Right lobe of liver (tissue), 6 donors: ENCODE measurements at regions not wholly inside any gene's neighbourhood (a gene's known extent, or its start where the extent isn't known, plus 50 kb on each side); places are given as distances from the start of the nearest gene placed in this dataset.

Source experiments
- ATAC-seq, 4 donors: fragments of 200-7000 bp; cut with Tn5 transposase; one replicate each; pipeline ENCODE4 v1.9.1; 2020; ENCODE audit warnings: mild to moderate bottlenecking in 4 of 4, moderate library complexity in 4 of 4
- DNase-seq, 3 donors: peaks; one replicate each; pipeline ENCODE4 v3.0.0-alpha.2; 2020
- H3K27ac ChIP-seq, 3 donors: fragments of 200-600 bp; one replicate each; pipeline ENCODE4 v1.8.0; 2022
- H3K27me3 ChIP-seq, 2 donors: fragments of 200-600 bp; one replicate each; pipeline ENCODE4 v1.8.0; 2022
- H3K36me3 ChIP-seq, 4 donors: fragments of 200-600 bp; sonication (generic) in 1 of 4; one replicate each; pipeline versions ENCODE4 v1.5.1 to v1.8.0; 2017 to 2022; ENCODE audit warnings: control low read depth in 1 of 4
- H3K4me1 ChIP-seq, 4 donors: fragments of 200-600 bp; sonication (generic) in 1 of 4; one replicate each; pipeline versions ENCODE4 v1.5.1 to v1.8.0; 2017 to 2022; ENCODE audit warnings: control low read depth in 1 of 4
- H3K4me3 ChIP-seq, 3 donors: fragments of 200-600 bp; one replicate each; pipeline ENCODE4 v1.8.0; 2022
- H3K9me3 ChIP-seq, 4 donors: fragments of 200-600 bp; sonication (generic) in 1 of 4; one replicate each; pipeline versions ENCODE4 v1.5.1 to v1.8.0; 2017 to 2022; ENCODE audit warnings: control low read depth in 1 of 4
- CTCF ChIP-seq, 4 donors: fragments of 200-600 bp in 3 of 4; fragments of 450-650 bp in 1 of 4; IDR thresholded peaks; one replicate each; pipeline versions ENCODE4 v1.5.1 to v1.8.0; 2016 to 2022; ENCODE audit warnings: antibody characterized with exemption in 4 of 4, mild to moderate bottlenecking in 2 of 4
- POLR2A ChIP-seq: fragments of 450-650 bp; IDR thresholded peaks from one replicate; pipeline ENCODE4 v1.6.1; 2017; ENCODE audit warnings: antibody characterized with exemption, mild to moderate bottlenecking
- WGBS: methylation state at CpG from one replicate; pipeline ENCODE4 v1.1.6; 2018; ENCODE audit warnings: low coverage, low lambda C conversion rate; ENCODE audit not compliant: insufficient coverage; ENCODE audit errors: missing lambda C conversion rate; 5-methylcytosine and 5-hydroxymethylcytosine counted together
- intact Hi-C, 2 donors: fragments of 100-400 bp; cut with DNase I; formaldehyde crosslinking; loops; one replicate each; pipeline versions ENCODE4 v1.11.2 to v1.14.1; 2022
- donor health status: DM: no; HTN: yes; CAD: no.
- donor health status: DM: no; HTN: no; CAD: no.
- donor health status: DM: no; HTN: no; CAD: no.
- donor health status: DM: no; HTN: yes; CAD: no.
- donor health status: DM: no; HTN: yes; CAD: no.

GRCh38 chr3:193119926-193120325 is 121.1 kb upstream of the PLAAT1 start:
- ATAC-seq (no peak), DNase-seq (no peak)
- Histone ChIP-seq H3K27me3 (no peaks in the 10 kb centered on the region), H3K36me3 (no peaks in the 10 kb centered on the region), H3K27ac (no peak overlapping the region), H3K4me1 (no peaks in the 10 kb centered on the region), H3K9me3 (peaks cover 0 to 2% (median 0%) of the 10 kb centered on the region in 4 donors), H3K4me3 (no peak overlapping the region)
- no peak for TF ChIP-seq CTCF (IDR thresholded peaks at IDR 0.05)
- no peak for TF ChIP-seq POLR2A
- WGBS: 74% methylated on average over 3 of the region's 3 CpGs
- intact Hi-C loops: no loop called here

GRCh38 chr3:193124861-193125260 is 116.2 kb upstream of the PLAAT1 start:
- ATAC-seq (no peak), DNase-seq (no peak)
- Histone ChIP-seq H3K9me3 (no peaks in the 10 kb centered on the region), H3K27ac (no peak overlapping the region), H3K27me3 (no peaks in the 10 kb centered on the region), H3K4me3 (no peak overlapping the region), H3K4me1 (no peaks in the 10 kb centered on the region), H3K36me3 (no peaks in the 10 kb centered on the region)
- no peak for TF ChIP-seq CTCF (IDR thresholded peaks at IDR 0.05)
- TF ChIP-seq POLR2A: no peak
- WGBS: 48% methylated on average over 9 of the region's 9 CpGs
- intact Hi-C loops: no loop called here

- ATAC-seq (no peak), DNase-seq (no peak)
- Histone ChIP-seq H3K4me3 (no peak overlapping the region), H3K9me3 (no peaks in the 10 kb centered on the region), H3K4me1 (no peaks in the 10 kb centered on the region), H3K27me3 (no peaks in the 10 kb centered on the region), H3K36me3 (no peaks in the 10 kb centered on the region), H3K27ac (no peak overlapping the region)
- TF ChIP-seq CTCF (IDR thresholded peaks at IDR 0.05) (no peak), POLR2A (no peak)
- intact Hi-C loops: no loop called here
- WGBS: 36% methylated on average over 4 of the region's 4 CpGs
Measured at GRCh38 chr3:193129607-193130006, 111.4 kb upstream of the PLAAT1 start.

- H3K4me3 ChIP-seq: no peak overlapping the region
- intact Hi-C loops: no loop called here
- no peaks in the 10 kb centered on the region for H3K9me3 ChIP-seq
- no peak overlapping the region for H3K27ac ChIP-seq
- H3K27me3 ChIP-seq: no peaks in the 10 kb centered on the region
- no peak for ATAC-seq
- no peaks in the 10 kb centered on the region for H3K4me1 ChIP-seq
- WGBS: 58% methylated on average over 4 of the region's 4 CpGs
- no peak for DNase-seq
- no peaks in the 10 kb centered on the region for H3K36me3 ChIP-seq
- no peak for TF ChIP-seq CTCF (IDR thresholded peaks at IDR 0.05)
Measured at GRCh38 chr3:193130576-193130975, 110.4 kb upstream of the PLAAT1 start.

GRCh38 chr3:193132241-193132640 is 108.8 kb upstream of the PLAAT1 start:
- Histone ChIP-seq H3K4me3 (no peak overlapping the region), H3K4me1 (no peaks in the 10 kb centered on the region), H3K27me3 (no peaks in the 10 kb centered on the region), H3K36me3 (no peaks in the 10 kb centered on the region), H3K27ac (no peak overlapping the region), H3K9me3 (no peaks in the 10 kb centered on the region)
- intact Hi-C loops: no loop called here
- DNase-seq: no peak
- ATAC-seq: no peak
- WGBS: 63% methylated on average over 2 of the region's 2 CpGs
- TF ChIP-seq CTCF (IDR thresholded peaks at IDR 0.05) (no peak), POLR2A (no peak)
